Thyroid gland (tissue), 4 donors: ENCODE measurements at regions not wholly inside any gene's neighbourhood (a gene's known extent, or its start where the extent isn't known, plus 50 kb on each side); places are given as distances from the start of the nearest gene placed in this dataset.
"Not testable (repeated sequence)": the region's sequence is repeated elsewhere in the genome, so short reads cannot be mapped to it uniquely, and the experiment has no call there.

ENCODE experiments used
- CTCF ChIP-seq, 6 experiments: fragments of 200-600 bp in 3 of 6; fragments of 450-650 bp in 3 of 6; sonication (generic) in 3 of 6; IDR thresholded peaks; one replicate each; pipeline ENCODE4 v1.5.1; 2016 to 2019; ENCODE audit warnings: antibody characterized with exemption in 6 of 6, mild to moderate bottlenecking in 2 of 6, inconsistent platforms in 1 of 6, moderate library complexity in 1 of 6
- POLR2A ChIP-seq, 2 donors: fragments of 450-650 bp; IDR thresholded peaks; one replicate each; pipeline ENCODE4 v1.6.1; 2017; ENCODE audit warnings: antibody characterized with exemption in 2 of 2, mild to moderate bottlenecking in 2 of 2, moderate library complexity in 1 of 2

- not testable (repeated sequence) for TF ChIP-seq CTCF, POLR2A (IDR thresholded peaks at IDR 0.05)
Observed at GRCh38 chr4:190119474-190119873, 54.1 kb upstream of the DUX4 start.
